Stomach (tissue), 4 donors: ENCODE measurements at regions not wholly inside any gene's neighbourhood (a gene's known extent, or its start where the extent isn't known, plus 50 kb on each side); places are given as distances from the start of the nearest gene placed in this dataset.

Experiments used
- CTCF ChIP-seq, 7 experiments: fragments of 450-650 bp in 4 of 7; fragments of 200-600 bp in 3 of 7; sonication (generic) in 3 of 7; IDR thresholded peaks; one replicate each; pipeline ENCODE4 v1.5.1; 2016 to 2019; ENCODE audit warnings: antibody characterized with exemption in 7 of 7, control low read depth in 2 of 7, mild to moderate bottlenecking in 1 of 7
- POLR2A ChIP-seq, 4 donors: fragments of 450-650 bp; IDR thresholded peaks; one replicate each; pipeline ENCODE4 v1.6.1; 2016; ENCODE audit warnings: antibody characterized with exemption in 4 of 4, control low read depth in 2 of 4, mild to moderate bottlenecking in 1 of 4, moderate library complexity in 1 of 4

GRCh38 chr10:113300617-113301016 is 252.2 kb upstream of the HABP2 start:
- no peak for TF ChIP-seq POLR2A (IDR thresholded peaks at IDR 0.05)
- TF ChIP-seq CTCF (IDR thresholded peaks at IDR 0.05), result no peak
